NB4 (cell line): ENCODE measurements at regions not wholly inside any gene's neighbourhood (a gene's known extent, or its start where the extent isn't known, plus 50 kb on each side); places are given as distances from the start of the nearest gene placed in this dataset.

Experiments used
- MYC ChIP-seq: IDR thresholded peaks from 2 replicates; pipeline ENCODE4 v1.6.1; 2011; ENCODE audit warnings: low read depth, low read length
- POLR2A ChIP-seq: IDR thresholded peaks from 2 replicates; pipeline ENCODE4 v1.6.1; 2011; ENCODE audit warnings: mild to moderate bottlenecking; ENCODE audit not compliant: insufficient read length; ENCODE audit errors: extremely low read depth
- TF ChIP-seq, protein P1 (sequence below): IDR thresholded peaks from one replicate; pipeline ENCODE4 v1.5.1; 2012; ENCODE audit warnings: low read depth, low read length
- TF ChIP-seq, protein P2 (sequence below): IDR thresholded peaks from 2 replicates; pipeline ENCODE4 v1.6.1; 2011; ENCODE audit warnings: low read depth, low read length

DNA sequence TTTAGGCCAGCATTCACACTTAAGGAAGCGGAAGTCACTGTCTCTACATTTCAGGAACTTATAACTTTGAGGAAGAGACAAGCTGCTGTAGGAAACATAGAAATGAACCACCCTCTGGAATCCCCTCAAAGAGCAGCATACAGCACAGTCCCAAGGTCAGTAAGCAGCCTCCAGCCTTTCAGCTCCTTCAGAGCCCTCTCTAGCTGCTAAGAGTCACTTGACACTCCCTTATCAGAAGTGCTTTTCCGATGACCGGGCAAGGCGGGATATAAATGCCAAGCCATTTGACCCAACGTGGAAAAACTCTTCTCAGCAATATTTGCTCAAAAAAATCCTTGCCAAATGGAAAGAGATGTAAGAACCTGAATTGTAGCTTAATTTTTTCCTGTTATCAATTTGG, 1284.3 kb downstream of the XPNPEP1 start:
- TF ChIP-seq POLR2A (no peak), MYC (no peak)
- TF ChIP-seq, protein P1, sequence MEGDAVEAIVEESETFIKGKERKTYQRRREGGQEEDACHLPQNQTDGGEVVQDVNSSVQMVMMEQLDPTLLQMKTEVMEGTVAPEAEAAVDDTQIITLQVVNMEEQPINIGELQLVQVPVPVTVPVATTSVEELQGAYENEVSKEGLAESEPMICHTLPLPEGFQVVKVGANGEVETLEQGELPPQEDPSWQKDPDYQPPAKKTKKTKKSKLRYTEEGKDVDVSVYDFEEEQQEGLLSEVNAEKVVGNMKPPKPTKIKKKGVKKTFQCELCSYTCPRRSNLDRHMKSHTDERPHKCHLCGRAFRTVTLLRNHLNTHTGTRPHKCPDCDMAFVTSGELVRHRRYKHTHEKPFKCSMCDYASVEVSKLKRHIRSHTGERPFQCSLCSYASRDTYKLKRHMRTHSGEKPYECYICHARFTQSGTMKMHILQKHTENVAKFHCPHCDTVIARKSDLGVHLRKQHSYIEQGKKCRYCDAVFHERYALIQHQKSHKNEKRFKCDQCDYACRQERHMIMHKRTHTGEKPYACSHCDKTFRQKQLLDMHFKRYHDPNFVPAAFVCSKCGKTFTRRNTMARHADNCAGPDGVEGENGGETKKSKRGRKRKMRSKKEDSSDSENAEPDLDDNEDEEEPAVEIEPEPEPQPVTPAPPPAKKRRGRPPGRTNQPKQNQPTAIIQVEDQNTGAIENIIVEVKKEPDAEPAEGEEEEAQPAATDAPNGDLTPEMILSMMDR, result no peak
- TF ChIP-seq, protein P2, sequence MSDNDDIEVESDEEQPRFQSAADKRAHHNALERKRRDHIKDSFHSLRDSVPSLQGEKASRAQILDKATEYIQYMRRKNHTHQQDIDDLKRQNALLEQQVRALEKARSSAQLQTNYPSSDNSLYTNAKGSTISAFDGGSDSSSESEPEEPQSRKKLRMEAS, result no peak
